PC-3 (cell line): ENCODE measurements at regions not wholly inside any gene's neighbourhood (a gene's known extent, or its start where the extent isn't known, plus 50 kb on each side); places are given as distances from the start of the nearest gene placed in this dataset.

Experiments
- ATAC-seq: fragments of 200-7000 bp; cut with Tn5 transposase; 2 replicates; pipeline ENCODE4 v1.9.1; 2020; ENCODE audit warnings: mild to moderate bottlenecking, moderate library complexity
- BruUV-seq: library from RNA; stranded (reverse); fragments of 400-500 nt; replicated peaks from 2 replicates; lab custom pipeline; 2021; lab: Mats Ljungman, UMichigan
- CTCF ChIA-PET: fragments of 300-600 bp; sonication (Branson Sonifier 250); formaldehyde crosslinking; loops from one replicate; lab custom pipeline; 2022; ENCODE audit warnings: antibody characterized with exemption; lab: Charles Lee
- POLR2A ChIA-PET: fragments of 300-600 bp; sonication (Branson Sonifier 250); formaldehyde crosslinking; loops from one replicate; lab custom pipeline; 2022; ENCODE audit warnings: antibody characterized with exemption; ENCODE audit not compliant: unreplicated experiment; lab: Charles Lee
- DNase-seq: peaks from one replicate; pipeline ENCODE4 v3.0.0-alpha.2; 2015
- H2AFZ ChIP-seq: fragments of 300-600 bp; sonication (generic); 2 replicates; pipeline ENCODE4 v1.6.0; 2016; ENCODE audit warnings: antibody characterized with exemption, low read length
- H3F3A ChIP-seq: fragments of 300-600 bp; sonication (generic); one replicate; pipeline ENCODE4 v1.6.0; 2017; ENCODE audit warnings: antibody characterized with exemption, low read length, control low read depth, mild to moderate bottlenecking; ENCODE audit not compliant: unreplicated experiment
- H3K27ac ChIP-seq: fragments of 300-600 bp; sonication (generic); 2 replicates; pipeline ENCODE4 v1.5.1; 2016; ENCODE audit warnings: mild to moderate bottlenecking, low read length
- H3K27me3 ChIP-seq: fragments of 300-600 bp; sonication (generic); 2 replicates; pipeline ENCODE4 v1.6.1; 2016; ENCODE audit warnings: low read length, mixed read lengths
- H3K36me3 ChIP-seq: fragments of 300-600 bp; sonication (generic); 2 replicates; pipeline ENCODE4 v1.6.1; 2016; ENCODE audit warnings: low read depth, mixed run types, low read length, mixed read lengths
- H3K4me1 ChIP-seq: fragments of 300-600 bp; sonication (generic); 2 replicates; pipeline ENCODE4 v1.5.1; 2016; ENCODE audit warnings: low read length; ENCODE audit not compliant: insufficient read depth
- H3K4me2 ChIP-seq: fragments of 300-600 bp; sonication (generic); 2 replicates; pipeline ENCODE4 v1.6.0; 2016; ENCODE audit warnings: low read length
- H3K4me3 ChIP-seq: fragments of 300-600 bp; sonication (generic); 2 replicates; pipeline ENCODE4 v1.5.1; 2016; ENCODE audit warnings: mild to moderate bottlenecking, low read length, mixed read lengths
- H3K79me2 ChIP-seq: fragments of 300-600 bp; sonication (generic); 2 replicates; pipeline ENCODE4 v1.6.1; 2017; ENCODE audit warnings: low read length, mixed read lengths
- H3K9ac ChIP-seq: fragments of 300-600 bp; sonication (generic); 2 replicates; pipeline ENCODE4 v1.6.0; 2016; ENCODE audit warnings: mild to moderate bottlenecking, low read length
- H3K9me2 ChIP-seq: fragments of 300-600 bp; sonication (generic); replicated peaks from 2 replicates; pipeline ENCODE4 v1.6.1; 2016; ENCODE audit warnings: mixed run types, low read length, mixed read lengths
- H3K9me3 ChIP-seq: fragments of 300-600 bp; sonication (generic); 2 replicates; pipeline ENCODE4 v1.6.1; 2016; ENCODE audit warnings: low read length, mixed read lengths
- H4K20me1 ChIP-seq: fragments of 300-600 bp; sonication (generic); 2 replicates; pipeline ENCODE4 v1.6.1; 2016; ENCODE audit warnings: low read length, mixed read lengths
- CTCF ChIP-seq: fragments of 300-600 bp; sonication (generic); conservative IDR thresholded peaks from 2 replicates; pipeline ENCODE4 v1.5.1; 2017; ENCODE audit warnings: antibody characterized with exemption, low read depth, mild to moderate bottlenecking, low read length
- EZH2 ChIP-seq: fragments of 300-600 bp; sonication (generic); IDR thresholded peaks from one replicate; pipeline ENCODE4 v1.6.1; 2017; ENCODE audit warnings: antibody characterized with exemption, mild to moderate bottlenecking, low read length; ENCODE audit not compliant: unreplicated experiment
- EZH2phosphoT487 ChIP-seq: fragments of 300-600 bp; sonication (generic); IDR thresholded peaks from 2 replicates; pipeline ENCODE4 v1.6.1; 2018; ENCODE audit warnings: mild to moderate bottlenecking, antibody characterized with exemption, low read length, borderline replicate concordance
- intact Hi-C: fragments of 100-400 bp; cut with micrococcal nuclease; formaldehyde crosslinking; loops from 2 replicates; pipeline ENCODE4 v1.9.0; 2023

GRCh38 chr6:26226579-26226967 is 138.4 kb upstream of the BTN3A2 start:
- H2AFZ ChIP-seq, result no peak overlapping the region
- intact Hi-C loops, result no loop called here
- no peaks in the 10 kb centered on the region for H3K27me3 ChIP-seq
- no peaks in the 10 kb centered on the region for H4K20me1 ChIP-seq
- H3K27ac ChIP-seq, result no peak overlapping the region
- ATAC-seq (no peak), DNase-seq (no peak)
- CTCF ChIA-PET, result no interaction called here
- TF ChIP-seq EZH2phosphoT487 (no peak), EZH2 (no peak), CTCF (no peak)
- no peaks in the 10 kb centered on the region for H3K9me3 ChIP-seq
- no peak overlapping the region for H3K4me3 ChIP-seq
- peaks cover 37% of the 10 kb centered on the region for H3K4me1 ChIP-seq
- H3F3A ChIP-seq, result peaks cover 8% of the 10 kb centered on the region
- peaks cover 19% of the 10 kb centered on the region for H3K79me2 ChIP-seq
- H3K9me2 ChIP-seq, result no peaks in the 10 kb centered on the region
- no TSS peak for BruUV-seq
- no peak overlapping the region for H3K9ac ChIP-seq
- POLR2A ChIA-PET, result interaction anchor here (1.0 kb wide), 1 partner anchor 10 kb away, joined by 3 read pairs; a partner anchor contains a TSS
- H3K36me3 ChIP-seq, result no peaks in the 10 kb centered on the region
- H3K4me2 ChIP-seq, result no peak overlapping the region

- H3K9me2 ChIP-seq, result no peaks in the 10 kb centered on the region
- ChIA-PET CTCF (no interaction called here), POLR2A (interaction anchor here (0.6 kb wide), 1 partner anchor 31 kb away, joined by 3 read pairs; a partner anchor contains a TSS)
- peaks cover 32% of the 10 kb centered on the region for H3K4me1 ChIP-seq
- no peaks in the 10 kb centered on the region for H3F3A ChIP-seq
- no peaks in the 10 kb centered on the region for H3K27me3 ChIP-seq
- H3K9ac ChIP-seq, result no peak overlapping the region
- peak overlapping the region; percentile 50 for H3K27ac ChIP-seq
- no peaks in the 10 kb centered on the region for H4K20me1 ChIP-seq
- H3K4me2 ChIP-seq, result peak overlapping the region; percentile 54
- intact Hi-C loops, result loop anchor here (5.0 kb wide), 1 partner anchor 342 kb away; no protein-coding TSS in a partner anchor
- H3K79me2 ChIP-seq, result peaks cover 8% of the 10 kb centered on the region
- DNase-seq (peak; percentile 71), ATAC-seq (no peak)
- peak overlapping the region; percentile 23; the same call in 1 of the 2 replicates for H2AFZ ChIP-seq
- TF ChIP-seq EZH2 (no peak), EZH2phosphoT487 (no peak), CTCF (no peak)
- H3K9me3 ChIP-seq, result no peaks in the 10 kb centered on the region
- H3K36me3 ChIP-seq, result no peaks in the 10 kb centered on the region
- peak overlapping the region; percentile 18; the same call in 1 of the 2 replicates for H3K4me3 ChIP-seq
- no TSS peak for BruUV-seq
Measured at GRCh38 chr6:26230351-26230750, 134.6 kb upstream of the BTN3A2 start.

GRCh38 chr6:26231006-26231587 is 133.9 kb upstream of the BTN3A2 start:
- peak overlapping the region; percentile 18; the same call in 1 of the 2 replicates for H3K4me3 ChIP-seq
- no peak for TF ChIP-seq EZH2phosphoT487
- no peak for TF ChIP-seq CTCF
- no peak for TF ChIP-seq EZH2
- ATAC-seq (no peak), DNase-seq (no peak)
- H2AFZ ChIP-seq, result no peak overlapping the region
- no peaks in the 10 kb centered on the region for H3K9me3 ChIP-seq
- H3K27me3 ChIP-seq, result no peaks in the 10 kb centered on the region
- H3K36me3 ChIP-seq, result no peaks in the 10 kb centered on the region
- H3K9me2 ChIP-seq, result no peaks in the 10 kb centered on the region
- H3K79me2 ChIP-seq, result peaks cover under 1% of the 10 kb centered on the region
- H4K20me1 ChIP-seq, result no peaks in the 10 kb centered on the region
- H3K9ac ChIP-seq, result no peak overlapping the region
- peaks cover 38% of the 10 kb centered on the region for H3K4me1 ChIP-seq
- H3K4me2 ChIP-seq, result peak overlapping the region; percentile 54
- CTCF ChIA-PET, result no interaction called here
- no peaks in the 10 kb centered on the region for H3F3A ChIP-seq
- no TSS peak for BruUV-seq
- peak overlapping the region; percentile 50 for H3K27ac ChIP-seq
- intact Hi-C loops, result loop anchor here (5.0 kb wide), 1 partner anchor 341 kb away; no protein-coding TSS in a partner anchor
- POLR2A ChIA-PET, result no interaction called here
